Small intestine (tissue), 7 donors: ENCODE measurements at regions not wholly inside any gene's neighbourhood (a gene's known extent, or its start where the extent isn't known, plus 50 kb on each side); places are given as distances from the start of the nearest gene placed in this dataset.

ENCODE experiments used
- DNase-seq, 2 donors: peaks; one replicate each; pipeline versions ENCODE4 v3.0.0 to v3.0.0-alpha.2; 2013
- FAIRE-seq: peaks from 2 replicates; lab custom pipeline; 2012; peaks lifted over from hg19 to GRCh38; lab: Jason Lieb, UNC
- H3K27ac ChIP-seq, 3 donors: one replicate each; pipeline ENCODE4 v1.5.1; 2013; ENCODE audit warnings: low read length in 2 of 3, mild to moderate bottlenecking in 2 of 3, control low read depth in 1 of 3, inconsistent platforms in 1 of 3, low read depth in 1 of 3, moderate library complexity in 1 of 3
- H3K27me3 ChIP-seq, 3 donors: one replicate each; pipeline ENCODE4 v1.6.1; 2013; ENCODE audit warnings: low read length in 3 of 3, inconsistent platforms in 1 of 3; ENCODE audit not compliant: control insufficient read depth in 3 of 3, insufficient read depth in 3 of 3
- H3K36me3 ChIP-seq, 3 donors: one replicate each; pipeline ENCODE4 v1.6.1; 2013; ENCODE audit warnings: low read length in 3 of 3, inconsistent platforms in 1 of 3, low read depth in 1 of 3, mild to moderate bottlenecking in 1 of 3, moderate library complexity in 1 of 3; ENCODE audit not compliant: control insufficient read depth in 3 of 3, insufficient read depth in 2 of 3
- H3K4me1 ChIP-seq, 3 donors: one replicate each; pipeline ENCODE4 v1.6.1; 2013; ENCODE audit warnings: low read length in 2 of 3, inconsistent platforms in 1 of 3, low read depth in 1 of 3, mild to moderate bottlenecking in 1 of 3, moderate library complexity in 1 of 3; ENCODE audit not compliant: control insufficient read depth in 3 of 3, insufficient read depth in 2 of 3
- H3K4me3 ChIP-seq, 3 donors: one replicate each; pipeline ENCODE4 v1.5.1; 2013; ENCODE audit warnings: low read length in 3 of 3, control low read depth in 1 of 3, inconsistent platforms in 1 of 3, low read depth in 1 of 3, mild to moderate bottlenecking in 1 of 3, moderate library complexity in 1 of 3
- H3K9me3 ChIP-seq, 2 donors: one replicate each; pipeline ENCODE4 v1.6.1; 2013; ENCODE audit warnings: low read depth in 1 of 2, low read length in 1 of 2; ENCODE audit not compliant: control insufficient read depth in 2 of 2, insufficient read depth in 1 of 2
- WGBS, 3 donors: extraction: QIAGEN DNeasy Blood & Tissue Kit; methylation state at CpG; one replicate each; pipeline ENCODE4 v1.1.7; 2013; 5-methylcytosine and 5-hydroxymethylcytosine counted together
- donor health status: healthy with polysubstance abuse.
- donor health status: control.
- donor health status: control.
- donor health status: Bipolar disorder and iron deficiency.
- donor health status: healthy.

DNA sequence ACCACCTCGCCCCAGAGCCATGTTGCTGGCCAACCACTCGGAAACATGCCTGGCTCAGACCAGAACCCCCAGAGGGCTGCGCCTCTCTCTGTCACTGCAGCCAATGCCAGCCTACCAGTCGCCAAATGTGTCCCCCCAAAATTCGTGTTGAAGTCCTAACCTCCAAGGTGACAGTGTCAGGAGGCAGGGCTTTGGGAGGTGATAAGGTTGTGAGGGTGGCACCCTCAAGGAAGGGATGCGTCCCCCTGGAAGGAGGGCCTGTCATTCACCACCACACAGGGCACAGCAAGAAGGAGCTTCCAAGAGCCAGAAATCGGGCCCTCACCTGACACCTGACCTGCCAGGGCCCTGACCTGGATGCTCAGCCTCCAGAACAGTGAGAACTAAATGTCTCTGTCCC lies 291.9 kb upstream of the SALL3 start:
- FAIRE-seq (no peak), DNase-seq (no peak)
- Histone ChIP-seq H3K4me1 (peaks cover 0 to 11% (median 0%) of the 10 kb centered on the region in 3 donors), H3K9me3 (no peaks in the 10 kb centered on the region), H3K27ac (no peak overlapping the region), H3K36me3 (no peaks in the 10 kb centered on the region), H3K4me3 (no peak overlapping the region), H3K27me3 (no peaks in the 10 kb centered on the region)
- 84 to 88% (median 87%) methylated on average over 7 of the region's 7 CpGs for WGBS, 3 donors

DNA sequence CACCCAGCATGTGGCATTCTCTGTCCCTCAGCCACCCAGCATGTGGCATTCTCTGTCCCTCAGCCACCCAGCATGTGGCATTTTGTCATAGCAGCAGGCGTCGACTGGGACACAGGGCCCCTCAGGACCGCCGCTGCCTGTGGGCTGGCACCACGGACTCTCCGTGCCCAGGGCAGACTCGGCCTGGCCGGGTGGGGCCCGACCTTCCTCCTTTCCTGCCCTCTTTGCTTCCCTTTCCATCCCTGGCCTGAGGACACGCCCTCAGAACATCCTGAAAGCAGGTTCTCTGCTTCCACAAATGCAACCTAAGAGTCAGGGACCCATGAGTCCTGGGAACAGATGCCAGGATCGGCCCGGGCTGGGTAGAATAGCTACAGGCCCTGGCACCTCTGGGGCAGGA lies 291.4 kb upstream of the SALL3 start:
- 69 to 77% (median 73%) methylated on average over 11 to 12 of the region's 12 CpGs for WGBS, 3 donors
- FAIRE-seq (no peak), DNase-seq (peak in 1 of 2 donors; percentile 2)
- Histone ChIP-seq H3K4me3 (no peak overlapping the region), H3K9me3 (peaks cover 0 to under 1% of the 10 kb centered on the region in 2 donors), H3K27ac (no peak overlapping the region), H3K36me3 (no peaks in the 10 kb centered on the region), H3K4me1 (peaks cover 0 to 13% (median 0%) of the 10 kb centered on the region in 3 donors), H3K27me3 (no peaks in the 10 kb centered on the region)

DNA sequence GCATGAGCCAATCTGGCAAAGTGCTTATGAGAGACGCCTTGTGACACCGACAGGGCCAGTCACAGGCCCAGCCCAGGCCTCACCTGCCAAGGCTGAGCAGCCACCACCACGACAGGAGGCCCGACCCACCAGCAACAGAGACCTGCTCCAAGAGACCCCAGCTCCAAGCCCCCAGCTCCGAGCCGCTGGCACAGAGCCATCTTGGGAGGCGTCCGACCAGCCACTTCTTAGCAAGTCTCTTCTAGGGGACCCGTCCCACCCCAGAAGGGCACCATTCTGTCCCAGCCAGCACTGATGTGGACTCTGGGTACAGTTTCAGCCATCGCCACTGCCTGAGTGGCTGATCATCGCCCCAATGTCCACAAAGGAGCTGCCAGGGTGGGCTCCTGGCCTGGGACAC lies 290.7 kb upstream of the SALL3 start:
- Histone ChIP-seq H3K9me3 (peaks cover 0 to 4% of the 10 kb centered on the region in 2 donors), H3K36me3 (no peaks in the 10 kb centered on the region), H3K4me3 (no peak overlapping the region), H3K27ac (no peak overlapping the region), H3K4me1 (peaks cover 0 to 13% (median 0%) of the 10 kb centered on the region in 3 donors), H3K27me3 (no peaks in the 10 kb centered on the region)
- WGBS, 3 donors, result 90 to 91% (median 91%) methylated on average over 11 of the region's 11 CpGs
- DNase-seq (no peak), FAIRE-seq (no peak)

DNA sequence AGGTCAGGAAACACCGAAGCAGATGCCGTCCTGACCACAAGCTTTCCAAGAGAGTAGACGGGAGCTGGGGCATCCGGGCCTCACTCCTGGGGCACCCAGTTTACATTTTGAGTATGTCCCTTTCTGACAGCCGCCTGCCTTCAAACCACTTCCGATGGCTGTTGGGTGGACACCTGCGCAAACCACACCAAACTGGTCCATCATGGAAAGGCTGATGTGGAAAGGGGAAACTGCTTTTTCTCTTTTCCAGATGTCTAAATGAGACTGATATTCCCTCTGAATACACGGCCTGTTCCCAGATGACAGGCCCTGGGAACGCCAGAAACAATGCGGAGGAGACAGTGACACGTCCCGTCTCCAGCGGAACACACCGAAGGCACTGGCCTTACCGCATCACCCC lies 290.0 kb upstream of the SALL3 start:
- no peak overlapping the region for H3K4me3 ChIP-seq
- H3K4me1 ChIP-seq, result peaks cover 0 to 13% (median 0%) of the 10 kb centered on the region in 3 donors
- H3K27me3 ChIP-seq, result no peaks in the 10 kb centered on the region
- DNase-seq, result no peak
- H3K27ac ChIP-seq, result no peak overlapping the region
- FAIRE-seq, result no peak
- WGBS, 3 donors, result 87 to 98% (median 96%) methylated on average over 15 of the region's 15 CpGs
- H3K36me3 ChIP-seq, result no peaks in the 10 kb centered on the region
- H3K9me3 ChIP-seq, result peaks cover 0 to 4% of the 10 kb centered on the region in 2 donors

DNA sequence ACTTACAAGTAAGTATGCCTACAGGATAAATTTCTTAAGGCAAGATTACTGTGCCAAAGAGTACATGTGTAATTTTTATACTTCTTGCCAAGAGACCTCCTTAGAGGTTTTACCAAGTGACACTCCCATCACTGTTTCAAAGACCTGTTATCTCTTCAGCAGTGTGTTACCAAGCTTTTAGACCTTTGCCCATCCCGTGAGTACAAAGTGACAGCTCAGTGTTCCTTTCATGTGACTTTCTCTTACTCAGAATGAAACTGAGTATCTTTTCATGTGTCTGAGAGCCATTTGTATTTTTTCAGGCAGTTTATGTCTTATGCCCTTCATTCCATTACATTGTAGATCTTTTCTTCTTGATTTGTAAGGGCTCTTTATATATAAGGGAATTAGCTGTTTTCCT lies 287.5 kb upstream of the SALL3 start:
- peak; percentile 90 for DNase-seq
- H3K4me3 ChIP-seq, result no peak overlapping the region
- no peaks in the 10 kb centered on the region for H3K36me3 ChIP-seq
- peaks cover 0 to 13% (median 0%) of the 10 kb centered on the region in 3 donors for H3K4me1 ChIP-seq
- H3K27me3 ChIP-seq, result no peaks in the 10 kb centered on the region
- peaks cover 0 to 4% of the 10 kb centered on the region in 2 donors for H3K9me3 ChIP-seq
- WGBS, 3 donors, result 6 to 37% (median 18%) methylated on average over 1 of the region's 1 CpG
- no peak for FAIRE-seq
- peak overlapping the region in 1 of 3 donors; percentile 74 for H3K27ac ChIP-seq

DNA sequence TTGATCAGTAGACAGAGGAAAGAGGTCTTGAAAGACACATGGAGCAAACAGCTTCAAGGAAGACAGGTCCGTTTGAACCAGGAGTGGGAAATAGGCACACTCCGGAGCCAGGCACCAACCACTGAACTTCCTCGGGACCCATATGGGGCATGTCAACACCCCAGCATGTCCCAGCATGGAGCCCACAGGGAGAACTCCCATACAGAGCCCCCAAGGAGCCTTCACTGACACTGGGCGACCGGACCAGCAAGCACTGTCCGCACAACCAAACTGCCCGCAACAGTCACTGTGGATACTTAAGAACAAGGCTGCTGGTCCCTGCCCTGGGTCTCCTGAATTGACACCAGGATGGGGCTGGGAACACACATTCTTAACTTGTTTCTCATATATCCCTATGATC lies 286.2 kb upstream of the SALL3 start:
- 87 to 96% (median 90%) methylated on average over 7 of the region's 7 CpGs for WGBS, 3 donors
- Histone ChIP-seq H3K9me3 (peaks cover 0 to 4% of the 10 kb centered on the region in 2 donors), H3K27ac (no peak overlapping the region), H3K4me3 (no peak overlapping the region), H3K4me1 (peaks cover 0 to 13% (median 0%) of the 10 kb centered on the region in 3 donors), H3K27me3 (no peaks in the 10 kb centered on the region), H3K36me3 (no peaks in the 10 kb centered on the region)
- FAIRE-seq, result no peak
- no peak for DNase-seq

DNA sequence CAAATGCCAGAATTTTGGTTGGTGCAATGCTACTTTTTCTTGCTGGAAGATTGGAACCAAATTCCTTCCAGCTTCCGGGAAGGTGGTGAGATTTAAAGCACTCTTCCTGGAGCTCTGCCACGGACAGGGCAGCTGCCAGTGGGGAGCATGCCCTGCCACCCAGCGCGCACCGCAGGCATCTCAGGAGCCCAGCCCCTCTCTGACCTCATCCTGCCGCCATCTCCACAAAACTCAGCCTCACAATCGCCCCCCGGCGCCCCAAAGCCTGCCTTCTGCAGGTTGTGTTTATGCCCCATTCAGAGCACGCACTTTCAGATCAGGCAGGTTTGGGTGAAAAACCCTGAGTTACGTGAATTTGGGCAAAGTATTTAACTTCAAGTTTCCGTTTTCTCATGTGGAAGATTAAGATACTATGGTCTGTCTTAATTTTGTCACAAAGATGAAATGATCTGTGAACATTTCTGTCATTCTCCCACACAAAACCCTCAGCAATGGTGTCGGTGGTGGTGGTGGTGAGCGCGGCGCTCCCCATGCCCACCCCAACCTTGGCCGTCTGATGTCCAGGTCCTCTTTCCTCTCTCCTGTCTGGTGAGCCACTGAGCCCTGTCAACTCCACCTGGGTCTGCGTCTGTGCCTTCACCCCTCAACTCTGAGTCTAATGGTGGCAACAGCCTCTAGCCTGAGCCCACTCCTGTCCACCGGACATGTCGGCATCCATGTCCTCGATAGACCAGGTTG lies 282.8 kb upstream of the SALL3 start:
- 87 to 91% (median 88%) methylated on average over 21 of the region's 21 CpGs for WGBS, 3 donors
- peaks cover 0 to 5% (median 0%) of the 10 kb centered on the region in 3 donors for H3K4me1 ChIP-seq
- no peaks in the 10 kb centered on the region for H3K36me3 ChIP-seq
- DNase-seq (no peak), FAIRE-seq (no peak)
- peaks cover 0 to 4% of the 10 kb centered on the region in 2 donors for H3K9me3 ChIP-seq
- no peak overlapping the region for H3K27ac ChIP-seq
- H3K27me3 ChIP-seq, result no peaks in the 10 kb centered on the region
- no peak overlapping the region for H3K4me3 ChIP-seq

DNA sequence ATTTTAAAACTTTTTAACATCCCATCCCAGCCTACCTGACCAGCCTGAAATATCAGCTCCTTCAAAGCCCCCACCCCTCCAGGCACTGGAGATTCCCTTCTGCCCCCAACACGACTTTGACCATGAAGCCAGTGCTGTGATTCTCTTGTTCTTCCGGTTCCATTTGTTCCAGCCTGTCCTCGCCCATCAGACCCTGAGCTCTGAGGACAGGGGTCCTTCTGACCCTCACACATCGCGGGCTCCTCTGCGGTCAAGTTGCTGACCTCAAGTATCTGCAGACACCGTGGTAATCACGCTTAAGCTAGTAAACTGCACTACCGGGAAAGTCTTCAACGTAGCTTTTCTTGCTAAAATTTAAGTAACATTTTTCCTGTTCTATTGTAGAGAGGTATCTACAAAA lies 282.2 kb upstream of the SALL3 start:
- FAIRE-seq (no peak), DNase-seq (no peak)
- Histone ChIP-seq H3K4me3 (no peak overlapping the region), H3K9me3 (peaks cover 0 to 4% of the 10 kb centered on the region in 2 donors), H3K27me3 (no peaks in the 10 kb centered on the region), H3K36me3 (no peaks in the 10 kb centered on the region), H3K27ac (no peak overlapping the region), H3K4me1 (peaks cover 0 to 4% (median 0%) of the 10 kb centered on the region in 3 donors)
- 88 to 93% (median 89%) methylated on average over 10 of the region's 10 CpGs for WGBS, 3 donors
